Testis (tissue), 2 donors: ENCODE measurements at regions not wholly inside any gene's neighbourhood (a gene's known extent, or its start where the extent isn't known, plus 50 kb on each side); places are given as distances from the start of the nearest gene placed in this dataset.

Experiments used
- CTCF ChIP-seq, 3 experiments: fragments of 450-650 bp in 2 of 3; fragments of 200-600 bp in 1 of 3; sonication (generic) in 1 of 3; IDR thresholded peaks; one replicate each; pipeline ENCODE4 v1.5.1; 2016 to 2019; ENCODE audit warnings: antibody characterized with exemption in 3 of 3, mild to moderate bottlenecking in 2 of 3, moderate library complexity in 1 of 3
- POLR2A ChIP-seq: fragments of 450-650 bp; IDR thresholded peaks from one replicate; pipeline ENCODE4 v1.6.1; 2017; ENCODE audit warnings: antibody characterized with exemption, mild to moderate bottlenecking, moderate library complexity

GRCh38 chr11:19441288-19441687, 200.5 kb upstream of the E2F8 start:
- TF ChIP-seq CTCF (IDR thresholded peaks at IDR 0.05) (no peak), POLR2A (no peak)
